ENCODE measurements at regions not wholly inside any gene's neighbourhood (a gene's known extent, or its start where the extent isn't known, plus 50 kb on each side); places are given as distances from the start of the nearest gene placed in this dataset.

- no peak overlapping the region for H3K4me3 ChIP-seq
- no peak overlapping the region for H3K27ac ChIP-seq
- no peaks in the 10 kb centered on the region for H3K27me3 ChIP-seq
- 84% methylated on average over 1 of the region's 1 CpG for WGBS, 2 donors
- no peaks in the 10 kb centered on the region for H3K4me1 ChIP-seq
- intact Hi-C loops (cut with DNase I) = no loop called here
- DNase-seq = no peak
- no peaks in the 10 kb centered on the region for H3K36me3 ChIP-seq
- TF ChIP-seq POLR2A (IDR thresholded peaks at IDR 0.05) (no peak), POLR2AphosphoS5 (IDR thresholded peaks at IDR 0.05) (no peak), EP300 (IDR thresholded peaks at IDR 0.05) (no peak), CTCF (IDR thresholded peaks at IDR 0.05) (no peak)
- H3K9me3 ChIP-seq = no peaks in the 10 kb centered on the region
These were observed 228.9 kb upstream of the TTC29 start for GRCh38 chr4:147174591-147174990.

GRCh38 chr4:147175460-147176025 lies 229.9 kb upstream of the TTC29 start:
- Histone ChIP-seq H3K27me3 (no peaks in the 10 kb centered on the region), H3K4me3 (no peak overlapping the region), H3K27ac (no peak overlapping the region), H3K36me3 (no peaks in the 10 kb centered on the region), H3K9me3 (no peaks in the 10 kb centered on the region), H3K4me1 (no peaks in the 10 kb centered on the region)
- intact Hi-C loops (cut with DNase I) = no loop called here
- WGBS, 2 donors = 89 to 90% methylated on average over 1 of the region's 1 CpG
- TF ChIP-seq POLR2A (IDR thresholded peaks at IDR 0.05) (no peak), POLR2AphosphoS5 (IDR thresholded peaks at IDR 0.05) (no peak), CTCF (IDR thresholded peaks at IDR 0.05) (no peak), EP300 (IDR thresholded peaks at IDR 0.05) (no peak)
- DNase-seq = no peak

GRCh38 chr4:147182041-147182440 lies 236.4 kb upstream of the TTC29 start:
- Histone ChIP-seq H3K27ac (no peak overlapping the region), H3K4me1 (no peaks in the 10 kb centered on the region), H3K36me3 (no peaks in the 10 kb centered on the region), H3K27me3 (no peaks in the 10 kb centered on the region), H3K9me3 (peaks cover 0 to 2% (median 0%) of the 10 kb centered on the region in 4 donors), H3K4me3 (no peak overlapping the region)
- TF ChIP-seq CTCF (IDR thresholded peaks at IDR 0.05) (no peak), POLR2A (IDR thresholded peaks at IDR 0.05) (no peak), POLR2AphosphoS5 (IDR thresholded peaks at IDR 0.05) (no peak), EP300 (IDR thresholded peaks at IDR 0.05) (no peak)
- no peak for DNase-seq
- WGBS, 2 donors = 83 to 88% methylated on average over 2 of the region's 2 CpGs
- intact Hi-C loops (cut with DNase I) = no loop called here

GRCh38 chr4:147192679-147193078 lies 247.0 kb upstream of the TTC29 start:
- TF ChIP-seq POLR2A (IDR thresholded peaks at IDR 0.05) = no peak
- TF ChIP-seq POLR2AphosphoS5 (IDR thresholded peaks at IDR 0.05) = no peak
- TF ChIP-seq EP300 (IDR thresholded peaks at IDR 0.05) = no peak
- TF ChIP-seq CTCF (IDR thresholded peaks at IDR 0.05) = no peak
- no peak overlapping the region for H3K27ac ChIP-seq
- H3K4me1 ChIP-seq = no peaks in the 10 kb centered on the region
- DNase-seq = no peak
- intact Hi-C loops (cut with DNase I) = no loop called here
- no peaks in the 10 kb centered on the region for H3K36me3 ChIP-seq
- no peaks in the 10 kb centered on the region for H3K27me3 ChIP-seq
- H3K4me3 ChIP-seq = no peak overlapping the region
- H3K9me3 ChIP-seq = no peaks in the 10 kb centered on the region

- Histone ChIP-seq H3K4me1 (no peaks in the 10 kb centered on the region), H3K27ac (no peak overlapping the region), H3K27me3 (no peaks in the 10 kb centered on the region), H3K36me3 (no peaks in the 10 kb centered on the region), H3K9me3 (no peaks in the 10 kb centered on the region), H3K4me3 (no peak overlapping the region)
- DNase-seq = no peak
- TF ChIP-seq CTCF (IDR thresholded peaks at IDR 0.05) (no peak), EP300 (IDR thresholded peaks at IDR 0.05) (no peak), POLR2A (IDR thresholded peaks at IDR 0.05) (no peak), POLR2AphosphoS5 (IDR thresholded peaks at IDR 0.05) (no peak)
- intact Hi-C loops (cut with DNase I) = no loop called here
- 58 to 72% methylated on average over 3 of the region's 3 CpGs for WGBS, 2 donors
These were observed 248.4 kb upstream of the TTC29 start for GRCh38 chr4:147194114-147194513.
